ENCODE measurements at regions not wholly inside any gene's neighbourhood (a gene's known extent, or its start where the extent isn't known, plus 50 kb on each side); places are given as distances from the start of the nearest gene placed in this dataset.

GRCh38 chr3:73681610-73682009, 56.9 kb upstream of the PDZRN3 start:
- TF ChIP-seq CTCF (IDR thresholded peaks at IDR 0.05 in 8 of 11, conservative IDR thresholded peaks at IDR 0.05 in 3 of 11) (no peak), POLR2AphosphoS5 (IDR thresholded peaks at IDR 0.05) (no peak), POLR2A (IDR thresholded peaks at IDR 0.05) (no peak)
